ENCODE measurements at regions not wholly inside any gene's neighbourhood (a gene's known extent, or its start where the extent isn't known, plus 50 kb on each side); places are given as distances from the start of the nearest gene placed in this dataset.

- no peak overlapping the region for H4K91ac ChIP-seq (ENCODE audit: insufficient read length, low read depth, low read length)
- DNase-seq, result no peak
- no peaks in the 10 kb centered on the region for H3K79me2 ChIP-seq (ENCODE audit: insufficient read depth, low read length)
- no peak overlapping the region for H3K56ac ChIP-seq (ENCODE audit: insufficient read length, low read depth, low read length)
- Mint-ChIP-seq H3K4me1 (peaks cover 12 to 14% of the 10 kb centered on the region in 2 experiments), H3K27ac (no peak overlapping the region), H3K4me3 (no peak overlapping the region; a peak in 1 of 5 replicates), H3K27me3 (ENCODE audit: low read depth) (peaks cover 38% of the 10 kb centered on the region), H3K9me3 (no peaks in the 10 kb centered on the region), H3K36me3 (ENCODE audit: insufficient read depth in 1 of 3, low read depth in 3 of 3) (no peaks in the 10 kb centered on the region)
- H3K27me3 ChIP-seq (ENCODE audit: insufficient read depth, low read length), result no peaks in the 10 kb centered on the region; the same call in 1 of the 2 replicates
- H2AK5ac ChIP-seq (ENCODE audit: insufficient read length, low read length), result no peak overlapping the region
- no peaks in the 10 kb centered on the region for H4K20me1 ChIP-seq (ENCODE audit: control insufficient read depth, insufficient read depth, insufficient read length)
- H3K4me1 ChIP-seq (ENCODE audit: insufficient read depth, low read length), result peaks cover 5% of the 10 kb centered on the region; the same call in 1 of the 2 replicates
- H3K4ac ChIP-seq (ENCODE audit: low read depth, low read length), result no peak overlapping the region
- no peaks in the 10 kb centered on the region for H3K79me1 ChIP-seq (ENCODE audit: insufficient read depth, low read depth, low read length, poor library complexity, severe bottlenecking)
- H3K18ac ChIP-seq (ENCODE audit: insufficient read length, low read depth, low read length), result no peak overlapping the region
- H3K9me3 ChIP-seq (ENCODE audit: control insufficient read depth, low read depth, low read length), result no peaks in the 10 kb centered on the region
- no peak overlapping the region for H3T11ph ChIP-seq (ENCODE audit: low read length)
- no peak overlapping the region for H2BK120ac ChIP-seq (ENCODE audit: low read depth, low read length, poor library complexity, severe bottlenecking)
- no peak overlapping the region for H3K27ac ChIP-seq (ENCODE audit: insufficient read length, low read depth, low read length)
- no peak overlapping the region for H4K5ac ChIP-seq (ENCODE audit: insufficient read length, low read depth, low read length)
- no CpG with 5 or more reads among the region's 3 CpGs for WGBS (ENCODE audit: extremely low coverage, insufficient read length, low lambda C conversion rate)
- no peak overlapping the region for H2BK15ac ChIP-seq (ENCODE audit: low read depth, low read length)
- H2BK12ac ChIP-seq (ENCODE audit: insufficient read length, low read depth, low read length), result no peak overlapping the region
- H3K9ac ChIP-seq (ENCODE audit: extremely low read depth, insufficient read length, low read length), result no peak overlapping the region
- H3K23me2 ChIP-seq (ENCODE audit: insufficient read length, low read depth, low read length, poor library complexity, severe bottlenecking), result peaks cover 11% of the 10 kb centered on the region
- H4K8ac ChIP-seq (replicated peaks; ENCODE audit: insufficient read length, low read depth, low read length), result no peak overlapping the region
- H2BK20ac ChIP-seq (ENCODE audit: low read depth, low read length, poor library complexity, severe bottlenecking), result no peak overlapping the region
- H3K23ac ChIP-seq (ENCODE audit: insufficient read length, low read depth, low read length), result no peak overlapping the region
- no peak overlapping the region for H2BK5ac ChIP-seq (ENCODE audit: insufficient read length, low read length)
- no peak overlapping the region for H3K4me2 ChIP-seq (ENCODE audit: insufficient read depth, insufficient read length, low read length)
- H3K14ac ChIP-seq (ENCODE audit: insufficient read depth, low read length), result no peak overlapping the region
- H2AFZ ChIP-seq (ENCODE audit: low read length), result no peak overlapping the region
- TF ChIP-seq CTCF (conservative IDR thresholded peaks at IDR 0.05), result no peak
Measured at GRCh38 chr6:125367036-125367782, 65.4 kb upstream of the HDDC2 start.
